H1 (cell line): ENCODE measurements at regions not wholly inside any gene's neighbourhood (a gene's known extent, or its start where the extent isn't known, plus 50 kb on each side); places are given as distances from the start of the nearest gene placed in this dataset.

ENCODE experiments used
- BRCA1 ChIP-seq: IDR thresholded peaks from 2 replicates; pipeline ENCODE4 v1.6.1; 2012; ENCODE audit warnings: low read depth, low read length, improper control_type of control experiment
- CHD1 ChIP-seq: IDR thresholded peaks from 2 replicates; pipeline ENCODE4 v1.6.1; 2012; ENCODE audit warnings: low read depth, low read length, improper control_type of control experiment
- CHD2 ChIP-seq: IDR thresholded peaks from 2 replicates; pipeline ENCODE4 v1.6.1; 2012; ENCODE audit warnings: low read length, improper control_type of control experiment
- CHD7 ChIP-seq: fragments of 300-600 bp; sonication (generic); IDR thresholded peaks from 2 replicates; pipeline ENCODE4 v1.7.1; 2012; ENCODE audit warnings: low read length, moderate library complexity, mild to moderate bottlenecking, inconsistent platforms; ENCODE audit not compliant: insufficient replicate concordance
- CREB1 ChIP-seq: IDR thresholded peaks from 2 replicates; pipeline ENCODE4 v1.6.1; 2012; ENCODE audit warnings: inconsistent platforms
- GABPA ChIP-seq: IDR thresholded peaks from 2 replicates; pipeline ENCODE4 v1.6.1; 2011; ENCODE audit warnings: mild to moderate bottlenecking, low read length, moderate library complexity, borderline replicate concordance; ENCODE audit not compliant: insufficient read depth
- GTF2F1 ChIP-seq: IDR thresholded peaks from 2 replicates; pipeline ENCODE4 v1.6.1; 2012; ENCODE audit warnings: low read depth, low read length, improper control_type of control experiment, borderline replicate concordance
- JUN ChIP-seq: IDR thresholded peaks from 2 replicates; pipeline ENCODE4 v1.6.1; 2011; ENCODE audit warnings: low read depth, mild to moderate bottlenecking, improper control_type of control experiment, low read length
- POLR2A ChIP-seq, 2 experiments: IDR thresholded peaks; 1 replicate in 1 of 2; 2 replicates in 1 of 2; pipeline ENCODE4 v1.6.1; 2011; ENCODE audit warnings: low read depth in 2 of 2, low read length in 2 of 2, mild to moderate bottlenecking in 2 of 2; ENCODE audit errors: control extremely low read depth in 1 of 2
- POLR2AphosphoS5 ChIP-seq: IDR thresholded peaks from 2 replicates; pipeline ENCODE4 v1.6.1; 2011; ENCODE audit warnings: low read depth, low read length
- SP4 ChIP-seq: IDR thresholded peaks from 2 replicates; pipeline ENCODE4 v1.6.1; 2012; ENCODE audit warnings: low read length, inconsistent platforms
- TAF7 ChIP-seq: optimal IDR thresholded peaks from 2 replicates; pipeline ENCODE3; 2011; ENCODE audit warnings: low read depth, mild to moderate bottlenecking, inconsistent platforms, low read length, moderate library complexity, borderline replicate concordance
- TCF12 ChIP-seq: IDR thresholded peaks from 2 replicates; pipeline ENCODE4 v1.6.1; 2011; ENCODE audit warnings: low read depth, mild to moderate bottlenecking, low read length
- TEAD4 ChIP-seq: IDR thresholded peaks from 2 replicates; pipeline ENCODE4 v1.6.1; 2012; ENCODE audit warnings: low read depth, low read length, inconsistent platforms, mixed read lengths
- ZNF274 ChIP-seq: IDR thresholded peaks from 2 replicates; pipeline ENCODE4 v1.7.0; 2012; ENCODE audit warnings: low read length, borderline replicate concordance; ENCODE audit errors: extremely low read depth

GRCh38 chr6:141105481-141105880 lies 1027.2 kb upstream of the GJE1 start (continued):
- TF ChIP-seq ZNF274 = no peak
- peak; percentile 34; the same call in 1 of the 2 replicates for TF ChIP-seq CREB1
- TF ChIP-seq TCF12 = no peak
- no peak for TF ChIP-seq TAF7
- peak; percentile 36; the same call in 1 of the 2 replicates for TF ChIP-seq JUN
- no peak for TF ChIP-seq POLR2AphosphoS5
- no peak for TF ChIP-seq GABPA
- TF ChIP-seq TEAD4 = peak; percentile 95
- TF ChIP-seq POLR2A (IDR thresholded peaks at IDR 0.05; ENCODE audit: control extremely low read depth in 1 of 2, low read depth in 2 of 2, low read length in 2 of 2) = no peak
- TF ChIP-seq BRCA1 = no peak
- TF ChIP-seq CHD1 = no peak
- TF ChIP-seq CHD2 = no peak
- no peak for TF ChIP-seq SP4
- TF ChIP-seq GTF2F1 = no peak
- TF ChIP-seq CHD7 = peak; percentile 24
